ENCODE measurements at regions not wholly inside any gene's neighbourhood (a gene's known extent, or its start where the extent isn't known, plus 50 kb on each side); places are given as distances from the start of the nearest gene placed in this dataset.

GRCh38 chr2:221817878-221818277, 245.8 kb upstream of the EPHA4 start:
- DNase-seq = no peak

- DNase-seq = no peak
These were observed 244.9 kb upstream of the EPHA4 start for GRCh38 chr2:221817052-221817451.

GRCh38 chr2:221816566-221816965, 244.5 kb upstream of the EPHA4 start:
- DNase-seq = no peak

GRCh38 chr2:221810650-221811049, 238.5 kb upstream of the EPHA4 start:
- DNase-seq = no peak

- DNase-seq = no peak
These were observed 238.1 kb upstream of the EPHA4 start for GRCh38 chr2:221810245-221810644.

GRCh38 chr2:221808488-221808887, 236.4 kb upstream of the EPHA4 start:
- no peak for DNase-seq

GRCh38 chr2:221807706-221808105, 235.6 kb upstream of the EPHA4 start:
- no peak for DNase-seq

GRCh38 chr2:221802089-221802488, 230.0 kb upstream of the EPHA4 start:
- no peak for DNase-seq

- no peak for DNase-seq
These were observed 220.9 kb upstream of the EPHA4 start for GRCh38 chr2:221792971-221793521.

- DNase-seq = no peak
These were observed 219.7 kb upstream of the EPHA4 start for GRCh38 chr2:221791844-221792243.

- DNase-seq = no peak
These were observed 215.5 kb upstream of the EPHA4 start for GRCh38 chr2:221787561-221787960.

- no peak for DNase-seq
These were observed 214.3 kb upstream of the EPHA4 start for GRCh38 chr2:221786297-221786926.

- DNase-seq = no peak
These were observed 208.2 kb upstream of the EPHA4 start for GRCh38 chr2:221780281-221780688.

GRCh38 chr2:221779614-221780067, 207.5 kb upstream of the EPHA4 start:
- no peak for DNase-seq

GRCh38 chr2:221778025-221778424, 205.9 kb upstream of the EPHA4 start:
- no peak for DNase-seq

- DNase-seq = no peak
These were observed 205.0 kb upstream of the EPHA4 start for GRCh38 chr2:221777119-221777518.

- DNase-seq = no peak
These were observed 203.0 kb upstream of the EPHA4 start for GRCh38 chr2:221775096-221775495.

GRCh38 chr2:221774136-221774535, 202.0 kb upstream of the EPHA4 start:
- DNase-seq = no peak

- DNase-seq = no peak
These were observed 199.2 kb upstream of the EPHA4 start for GRCh38 chr2:221771297-221771696.

GRCh38 chr2:221767106-221768012, 195.3 kb upstream of the EPHA4 start:
- DNase-seq = no peak

- DNase-seq = no peak
These were observed 190.4 kb upstream of the EPHA4 start for GRCh38 chr2:221762496-221762895.

GRCh38 chr2:221761260-221761659, 189.2 kb upstream of the EPHA4 start:
- DNase-seq = no peak

GRCh38 chr2:221758076-221758475, 186.0 kb upstream of the EPHA4 start:
- no peak for DNase-seq

GRCh38 chr2:221753401-221753800, 181.3 kb upstream of the EPHA4 start:
- DNase-seq = no peak

All from NCI-H446 treated with DMSO at 0.1 percent for 48 hours (cell line).